Activated CD4-positive, alpha-beta T cell treated with anti-CD3 and anti-CD28 coated beads, Interleukin-2, Interleukin-4, amounts not matched to agents 100 ng/mL and 50 ng/mL, durations not matched to agents 16 hours and 8 hours (primary cell): ENCODE measurements at regions not wholly inside any gene's neighbourhood (a gene's known extent, or its start where the extent isn't known, plus 50 kb on each side); places are given as distances from the start of the nearest gene placed in this dataset.
"Not testable (repeated sequence)": the region's sequence is repeated elsewhere in the genome, so short reads cannot be mapped to it uniquely, and the experiment has no call there.

Experiments
- DNase-seq: peaks from one replicate; pipeline ENCODE4 v3.0.0-alpha.2; 2020; ENCODE audit warnings: low spot score

DNA sequence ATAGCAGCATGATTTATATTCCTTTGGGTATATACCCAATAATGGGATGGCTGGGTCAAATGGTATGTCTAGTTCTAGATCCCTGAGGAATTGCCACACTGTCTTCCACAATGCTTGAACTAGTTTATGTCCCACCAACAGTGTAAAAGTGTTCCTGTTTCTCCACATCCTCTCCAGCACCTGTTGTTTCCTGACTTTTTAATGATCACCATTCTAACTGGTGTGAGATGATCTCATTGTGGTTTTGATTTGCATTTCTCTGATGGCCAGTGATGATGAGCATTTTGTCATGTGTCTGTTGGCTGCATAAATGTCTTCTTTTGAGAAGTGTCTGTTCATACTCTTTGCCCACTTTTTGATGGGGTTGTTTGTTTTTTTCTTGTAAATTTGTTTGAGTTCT is 54.0 kb upstream of the GPR89A start:
- not testable (repeated sequence) for DNase-seq

DNA sequence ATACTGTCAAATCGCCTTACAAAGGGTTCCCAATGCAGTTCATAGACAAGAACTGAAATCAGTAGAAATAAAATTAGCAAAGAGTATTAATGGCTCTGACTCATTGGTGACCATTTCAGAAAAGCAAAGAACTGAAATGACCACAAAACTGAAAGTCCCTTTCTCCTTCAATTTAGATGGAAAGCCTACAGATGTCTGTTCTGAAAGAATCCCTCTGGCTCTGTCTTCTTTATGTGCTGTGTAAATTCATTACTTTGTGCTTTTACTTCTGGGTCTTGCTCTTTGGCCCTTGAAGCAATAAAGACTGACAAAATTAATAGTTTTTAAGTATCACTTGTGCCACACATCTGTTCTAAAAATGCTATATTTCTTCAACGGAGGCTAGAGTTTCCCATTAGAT is 62.7 kb upstream of the GPR89A start:
- no peak for DNase-seq

DNA sequence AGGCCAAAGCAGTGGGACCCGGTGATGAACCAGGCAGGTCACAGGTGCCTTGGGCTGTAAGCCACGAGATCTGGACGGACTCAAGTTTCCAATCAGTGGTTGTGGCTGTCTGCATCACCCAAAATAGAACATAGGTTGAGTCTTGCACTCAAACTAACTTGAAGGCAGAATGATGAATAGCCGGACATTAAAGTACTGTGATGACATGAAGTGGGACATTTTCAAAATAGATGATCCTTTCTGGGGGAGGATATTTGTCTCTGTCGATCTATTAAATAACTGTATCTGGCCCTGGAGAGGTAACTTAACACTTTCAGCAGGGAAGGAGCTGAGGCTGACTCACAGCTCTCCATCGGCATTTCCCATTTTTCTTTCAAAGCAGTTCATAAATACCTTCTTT is 66.1 kb upstream of the GPR89A start:
- not testable (repeated sequence) for DNase-seq

DNA sequence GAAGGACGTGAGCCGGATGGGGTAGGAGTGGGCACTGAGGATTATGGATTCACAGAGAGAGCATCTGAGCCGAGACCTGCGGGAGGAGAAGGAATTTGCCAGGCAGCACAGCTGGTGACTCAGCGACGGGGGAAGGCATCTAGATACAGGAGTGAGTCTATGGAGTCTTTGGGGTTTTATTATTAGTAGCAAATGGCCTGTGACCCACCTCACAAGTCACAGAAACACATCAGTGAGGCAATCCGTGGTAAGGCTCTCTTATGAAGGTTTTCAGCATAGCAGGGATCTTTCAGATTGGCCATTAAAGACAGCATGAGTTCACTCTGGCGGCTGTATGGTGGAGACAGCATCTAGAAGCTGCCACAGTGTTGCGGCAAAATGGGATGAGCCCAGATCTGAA is 66.5 kb upstream of the GPR89A start:
- DNase-seq = not testable (repeated sequence)

DNA sequence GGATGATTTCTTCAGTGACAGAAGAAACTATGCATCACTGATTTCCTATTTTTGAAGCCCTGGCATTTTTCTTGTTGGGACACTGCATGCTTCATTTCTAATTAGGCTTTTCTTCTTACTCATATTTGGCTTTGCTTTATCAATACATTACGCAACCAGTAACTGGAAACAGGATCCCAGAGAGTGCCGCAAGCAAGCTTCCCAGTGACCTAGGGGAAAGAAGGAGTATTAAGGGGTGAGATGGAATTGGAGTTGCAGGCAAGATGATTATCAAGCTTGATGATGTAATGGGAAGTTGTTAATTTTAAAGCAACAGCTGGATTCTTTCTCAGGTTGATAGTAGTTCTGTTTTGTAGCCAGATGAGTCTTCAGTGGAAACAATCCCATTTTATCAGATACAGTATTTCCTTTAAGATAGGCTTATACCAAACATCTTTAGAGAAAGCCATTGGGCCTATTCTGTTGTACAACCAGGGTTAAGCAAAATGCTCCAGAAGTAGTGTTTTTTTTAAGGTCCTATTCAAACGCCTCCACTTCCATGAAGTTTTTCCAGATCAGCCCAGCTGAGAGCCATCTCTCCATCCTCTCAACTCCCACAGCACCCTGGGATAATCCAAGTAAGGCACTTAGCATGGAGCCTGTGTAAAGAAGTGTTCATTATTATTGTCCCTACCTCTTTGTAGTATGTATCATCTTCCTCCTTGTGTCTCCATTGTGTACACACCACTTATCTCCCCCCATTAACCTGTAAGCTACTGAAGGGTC is 69.5 kb upstream of the GPR89A start:
- not testable (repeated sequence) for DNase-seq

DNA sequence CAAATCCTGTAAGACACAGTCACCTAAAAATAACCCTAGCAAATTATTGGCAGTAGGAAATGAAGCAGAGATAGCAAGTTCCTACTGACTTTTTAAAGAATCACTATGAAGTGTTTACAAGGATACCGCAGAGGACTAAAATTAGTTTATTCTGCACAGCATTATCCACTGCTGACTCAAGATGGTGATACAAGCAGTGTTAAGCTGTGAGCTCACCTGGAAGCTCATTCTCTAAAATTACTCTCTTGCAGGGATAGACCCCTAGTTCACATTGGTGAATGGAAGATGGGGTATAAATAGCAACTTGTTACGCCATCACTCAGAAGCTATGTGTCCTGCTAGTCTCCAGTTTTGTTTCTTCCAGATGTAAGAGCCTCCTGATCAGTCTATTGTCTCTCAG is 70.8 kb upstream of the GPR89A start:
- not testable (repeated sequence) for DNase-seq

DNA sequence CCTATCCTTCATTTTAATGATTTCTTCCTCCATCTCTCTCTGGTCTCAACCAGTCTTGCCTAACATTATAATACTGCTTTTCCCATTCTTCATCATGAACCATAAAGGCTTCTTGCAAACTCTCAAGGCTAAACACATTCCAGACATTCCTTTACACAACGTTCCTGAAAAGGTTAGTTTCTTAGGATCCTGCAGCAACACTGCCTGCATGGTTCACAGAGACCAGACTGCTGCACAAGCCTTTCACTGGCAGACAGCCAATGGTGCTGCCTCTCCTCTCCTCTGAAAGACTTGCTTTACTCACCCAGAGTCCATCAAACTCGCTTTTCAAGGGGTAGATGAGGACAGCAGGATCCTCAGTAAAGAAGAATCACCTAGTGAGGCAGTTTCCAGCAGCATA is 72.3 kb upstream of the GPR89A start:
- DNase-seq = not testable (repeated sequence)

DNA sequence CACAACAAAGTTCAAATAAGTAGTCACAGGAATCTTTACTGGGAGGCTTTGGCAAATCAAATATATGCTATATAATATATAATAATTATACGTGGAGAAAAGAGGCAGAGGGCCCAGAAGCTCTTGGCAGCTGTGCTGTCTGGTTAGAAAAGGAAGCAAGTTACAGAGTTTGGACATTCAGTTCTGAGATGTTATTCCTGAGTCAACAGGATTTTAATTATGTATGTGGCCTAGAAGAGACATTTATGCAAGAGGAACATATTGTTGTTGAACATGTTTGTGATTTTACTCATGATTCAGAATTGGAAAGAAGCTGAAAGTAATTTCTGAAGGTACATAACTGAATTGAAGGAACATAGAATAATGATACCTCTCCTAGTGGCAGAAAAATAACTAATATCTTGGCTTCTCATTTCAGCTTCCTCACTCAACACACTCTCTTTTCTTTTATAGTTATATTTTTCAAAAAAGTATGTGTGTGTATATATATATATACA is 79.7 kb upstream of the GPR89A start:
- DNase-seq = not testable (repeated sequence)

DNA sequence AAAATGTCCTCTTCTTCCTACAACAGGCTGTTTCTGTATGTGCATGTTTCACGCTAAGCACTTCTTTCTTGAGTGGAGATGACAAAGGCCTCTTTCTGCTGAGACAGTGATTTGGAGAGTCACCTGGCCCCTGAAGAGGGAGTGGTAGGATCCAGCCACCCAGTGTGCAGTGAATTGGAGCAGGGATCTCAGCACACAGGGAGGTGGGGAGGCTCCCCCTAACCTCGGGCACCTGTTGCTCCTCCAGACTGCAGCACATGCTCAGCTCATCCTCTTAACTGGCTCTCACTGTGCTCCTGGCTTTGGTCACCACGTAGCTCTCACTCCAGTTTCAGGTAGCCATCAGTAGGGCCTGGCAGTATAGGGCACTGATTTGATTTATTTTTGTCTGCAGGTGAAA is 87.6 kb upstream of the GPR89A start:
- DNase-seq = not testable (repeated sequence)

DNA sequence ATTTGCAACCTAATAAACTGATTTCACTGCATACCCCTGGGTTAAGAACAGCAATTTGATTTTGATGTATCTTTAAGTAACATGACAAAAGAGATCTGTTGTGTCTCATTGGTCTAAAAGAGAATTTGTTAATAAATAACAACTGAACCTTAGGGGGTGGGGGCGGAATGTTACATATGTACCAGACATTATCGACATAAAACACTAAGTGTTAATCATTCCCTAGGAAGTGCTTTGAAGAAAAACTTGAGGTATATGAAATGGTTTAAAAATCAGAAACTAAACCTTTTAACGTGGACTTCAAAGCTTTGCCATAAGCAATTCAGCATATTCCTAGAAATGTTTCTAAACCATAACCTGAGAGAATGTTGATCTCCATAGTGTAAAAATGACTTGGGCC is 88.5 kb upstream of the GPR89A start:
- not testable (repeated sequence) for DNase-seq

DNA sequence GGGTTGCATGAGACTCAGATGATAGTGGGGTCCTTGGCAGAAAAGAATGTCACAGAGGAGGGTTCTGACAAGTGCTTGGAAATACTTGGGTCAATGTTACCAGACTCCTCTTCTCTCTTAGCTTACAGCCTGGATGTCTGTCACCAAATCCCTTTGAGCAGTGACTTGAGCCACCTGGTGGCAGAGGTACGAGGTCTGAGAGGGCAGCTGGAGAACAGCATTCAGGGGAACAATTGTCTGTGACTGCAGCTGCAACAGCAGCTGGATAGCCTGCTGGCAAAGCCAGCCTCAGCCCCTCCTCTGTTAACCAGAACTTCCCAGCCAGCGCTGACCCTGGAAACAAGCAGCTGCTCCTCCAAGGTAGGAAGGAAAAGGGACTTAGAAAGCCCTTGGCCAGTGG is 87.6 kb upstream of the NBPF20 start:
- not testable (repeated sequence) for DNase-seq

DNA sequence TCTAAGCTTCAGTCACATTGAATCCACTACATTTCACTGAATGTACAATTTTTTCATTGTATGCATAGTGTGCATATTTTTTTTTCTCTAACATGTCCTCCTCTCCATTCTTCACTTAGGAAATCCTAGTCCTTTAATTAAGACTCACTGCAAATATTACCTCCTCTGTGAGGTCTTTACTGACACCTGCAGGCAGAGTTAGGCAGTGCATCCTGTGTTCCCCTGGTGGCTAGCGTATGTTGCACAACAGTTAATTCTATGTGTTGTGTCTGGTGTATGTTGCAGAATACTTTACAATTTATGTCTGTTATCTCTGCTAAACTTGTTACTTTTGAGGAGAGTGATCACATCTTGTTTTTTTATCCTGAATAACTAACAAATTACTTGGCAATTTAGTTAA is 82.7 kb upstream of the NBPF20 start:
- not testable (repeated sequence) for DNase-seq

DNA sequence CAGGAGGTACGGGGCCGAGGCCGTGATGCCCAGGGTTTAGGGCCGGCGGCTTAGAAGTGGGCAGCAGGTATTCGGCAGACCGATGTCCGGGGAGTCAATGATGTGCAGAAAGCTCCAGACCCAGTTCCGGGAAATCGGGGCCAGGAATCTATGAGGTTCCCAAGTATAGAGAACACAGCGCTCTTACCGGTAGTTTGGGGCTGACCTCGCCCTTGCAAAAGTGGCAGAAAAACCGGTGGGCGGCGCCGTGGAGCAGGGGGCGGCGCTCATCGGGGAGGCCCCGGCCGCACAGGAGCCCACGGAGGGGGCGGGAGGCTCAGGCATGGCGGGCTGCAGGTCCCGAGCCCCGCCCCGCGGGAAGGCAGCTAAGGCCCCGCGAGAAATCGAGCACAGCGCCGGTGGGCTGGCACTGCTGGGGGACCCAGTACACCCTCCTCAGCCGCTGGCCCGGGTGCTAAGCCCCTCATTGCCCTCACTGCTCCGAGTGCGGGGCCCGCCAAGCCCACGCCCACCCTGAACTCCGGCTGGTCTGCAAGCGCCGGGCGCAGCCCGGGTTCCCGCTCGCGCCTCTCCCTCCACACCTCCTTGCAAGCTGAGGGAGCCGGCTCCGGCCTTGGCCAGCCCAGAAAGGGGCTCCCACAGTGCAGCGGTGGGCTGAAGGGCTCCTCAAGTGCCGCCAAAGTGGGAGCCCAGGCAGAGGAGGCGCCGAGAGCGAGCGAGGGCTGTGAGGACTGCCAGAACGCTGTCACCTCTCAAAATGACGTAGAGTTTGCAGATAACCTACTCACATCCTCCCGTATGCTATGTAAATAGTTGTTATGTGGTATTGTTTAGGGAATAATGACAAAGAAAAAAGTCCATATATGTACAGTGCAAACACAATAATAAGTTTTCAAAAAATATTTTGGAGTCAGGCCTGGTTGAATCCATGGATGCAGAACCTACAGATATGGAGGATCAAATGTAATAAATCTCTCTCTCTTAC is 80.6 kb upstream of the NBPF20 start:
- not testable (repeated sequence) for DNase-seq

DNA sequence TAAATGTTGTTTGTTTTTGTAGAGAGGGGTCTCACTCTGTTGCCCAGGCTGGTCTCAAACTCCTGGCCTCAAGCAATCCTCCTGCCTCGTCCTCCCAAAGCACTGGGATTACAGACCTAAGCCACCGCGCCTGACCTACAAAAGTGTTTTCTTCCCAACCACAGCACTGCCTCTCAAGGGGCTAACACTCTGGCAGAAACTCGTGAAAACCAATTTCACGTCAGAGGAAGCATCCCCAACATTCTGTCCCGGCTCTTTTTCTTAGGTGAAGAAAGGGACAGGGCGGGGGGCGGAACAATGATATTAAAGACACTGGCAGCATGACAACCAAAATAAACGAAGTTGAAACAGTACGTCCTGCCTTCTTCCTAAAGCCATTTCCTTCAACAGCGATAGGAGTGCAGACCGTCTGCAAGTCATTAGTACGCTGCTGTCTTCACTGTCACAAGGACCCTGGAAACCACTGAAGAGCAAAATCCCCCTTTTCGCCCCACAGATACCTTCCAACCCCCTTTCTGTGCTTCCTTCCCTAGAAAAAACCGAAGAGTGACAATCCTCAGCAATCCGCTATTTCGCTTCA is 79.5 kb upstream of the NBPF20 start:
- DNase-seq = not testable (repeated sequence)

DNA sequence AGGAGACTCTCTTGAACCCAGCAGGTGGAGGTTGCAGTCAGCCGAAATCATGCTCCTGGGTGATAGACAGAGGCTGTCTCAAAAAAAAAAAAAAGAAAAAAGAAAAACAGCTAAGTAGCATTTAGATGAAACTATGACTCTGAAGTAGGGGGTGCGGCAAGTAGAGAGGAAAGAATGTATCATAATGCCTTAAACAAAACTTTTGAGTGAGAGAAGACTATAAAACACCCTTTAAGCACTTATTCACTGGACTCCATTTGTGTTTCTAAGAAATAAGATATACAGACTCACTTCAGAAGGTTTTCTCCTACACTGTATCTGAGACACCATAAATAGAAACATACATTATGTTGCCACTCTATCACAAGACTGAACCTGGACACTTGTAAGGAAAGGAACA is 78.9 kb upstream of the NBPF20 start:
- DNase-seq = not testable (repeated sequence)

DNA sequence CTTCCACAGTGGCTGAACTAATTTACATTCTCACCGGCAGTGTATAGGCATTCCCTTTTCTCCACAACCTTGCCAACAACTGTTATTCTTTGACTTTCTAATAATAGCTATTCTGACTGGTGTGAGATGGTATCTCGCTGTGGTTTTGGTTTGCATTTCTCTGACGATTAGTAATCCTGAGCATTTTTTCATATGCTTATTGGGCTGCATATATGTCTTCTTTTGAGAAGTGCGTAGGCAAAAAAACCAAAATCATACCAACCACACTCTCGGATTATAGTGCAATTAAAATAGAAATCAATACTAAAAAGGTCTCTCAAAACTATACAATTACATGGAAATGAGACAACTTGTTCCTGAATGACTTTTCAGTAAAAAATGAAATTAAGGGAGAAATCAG is 74.8 kb upstream of the NBPF20 start:
- not testable (repeated sequence) for DNase-seq

DNA sequence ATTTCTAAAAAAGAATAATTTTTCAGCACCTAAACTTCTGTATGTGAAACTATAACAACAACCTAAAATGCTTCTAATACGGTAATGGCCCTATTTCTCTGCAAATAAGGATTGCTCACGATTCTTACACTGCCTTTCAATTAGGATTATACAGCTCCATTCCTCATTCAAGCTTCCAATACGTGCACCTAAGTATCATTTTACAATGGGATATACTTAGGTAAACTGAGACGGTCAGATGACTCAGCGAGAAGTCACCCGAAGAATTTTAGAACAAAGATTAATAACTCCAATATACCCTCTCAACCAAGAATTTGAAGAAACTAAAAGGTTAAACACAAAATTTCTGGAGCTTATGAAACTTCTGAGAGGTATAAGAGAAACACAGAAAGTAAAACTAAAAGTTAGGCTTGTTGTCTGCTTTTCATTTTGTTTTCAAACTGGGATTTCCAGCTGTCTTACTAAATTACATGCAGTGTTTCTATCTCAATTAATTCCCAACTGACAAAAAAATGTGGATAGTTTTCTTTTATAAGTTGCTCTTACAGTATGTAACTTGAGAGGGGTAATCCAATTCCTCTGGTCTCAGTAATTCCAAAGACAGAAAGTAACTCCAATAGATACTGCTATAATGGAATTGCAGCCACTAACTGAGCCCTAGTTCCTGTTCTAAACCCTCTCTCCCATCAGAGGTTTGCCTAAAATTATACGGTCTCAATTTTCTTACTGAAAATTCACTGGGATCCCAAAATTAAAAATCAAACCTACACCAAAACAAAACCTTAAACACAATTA is 69.9 kb upstream of the NBPF20 start:
- DNase-seq = not testable (repeated sequence)

DNA sequence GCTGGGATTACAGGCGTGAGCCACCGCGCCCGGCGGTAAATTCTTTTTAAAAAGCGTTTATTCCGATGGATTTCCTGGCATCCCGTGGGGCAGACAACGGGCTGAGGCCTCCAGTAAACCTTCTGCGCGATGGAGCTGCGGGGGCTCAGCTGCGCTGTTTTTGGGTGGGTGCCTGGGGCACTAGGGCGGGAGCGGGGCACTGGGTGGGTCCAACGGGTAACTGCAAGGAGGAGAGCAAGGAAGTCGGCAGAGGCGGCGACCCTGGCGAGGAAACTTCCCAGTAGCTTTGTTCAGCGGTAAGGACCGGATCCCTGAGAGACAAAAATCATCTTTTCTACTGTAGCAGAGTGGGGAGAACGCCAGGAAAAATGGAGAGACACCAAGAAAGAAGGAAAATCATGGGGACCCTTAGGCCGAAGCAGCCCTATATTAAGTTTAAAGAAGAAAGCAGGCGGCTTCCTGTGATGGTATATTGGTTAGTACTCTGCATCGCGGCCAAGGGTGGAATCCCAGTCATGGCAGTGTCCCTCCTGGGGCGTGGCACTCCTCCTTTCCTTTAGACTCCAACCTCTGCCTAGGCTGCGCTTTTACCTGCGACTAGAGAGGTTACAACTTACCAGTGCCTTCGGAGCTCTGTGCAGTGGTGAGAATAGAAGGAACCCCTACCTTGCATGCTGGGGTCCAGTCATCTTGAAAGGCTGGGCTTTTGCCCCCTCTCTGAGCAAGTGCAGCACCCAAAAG is 63.0 kb upstream of the NBPF20 start:
- not testable (repeated sequence) for DNase-seq

DNA sequence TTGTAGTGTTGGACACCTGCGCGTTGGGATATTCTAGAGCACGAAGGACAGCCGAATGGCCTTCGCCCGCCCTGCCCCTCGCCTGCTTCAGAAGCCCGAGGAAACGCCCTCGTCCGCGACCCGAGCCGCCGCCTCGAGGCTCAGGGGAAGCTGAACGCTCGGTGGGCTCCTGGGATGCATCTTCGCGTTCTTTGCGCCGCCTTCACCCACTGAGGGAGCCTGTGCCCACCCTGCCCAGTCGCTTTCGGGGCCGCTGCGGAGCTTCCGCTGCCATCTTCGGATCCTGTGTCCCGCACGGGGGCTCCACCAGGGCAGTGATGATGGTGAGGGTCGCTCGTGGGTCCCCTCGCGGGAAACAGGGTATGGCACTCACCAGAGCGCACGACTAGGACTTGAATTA is 61.8 kb upstream of the NBPF20 start:
- not testable (repeated sequence) for DNase-seq

DNA sequence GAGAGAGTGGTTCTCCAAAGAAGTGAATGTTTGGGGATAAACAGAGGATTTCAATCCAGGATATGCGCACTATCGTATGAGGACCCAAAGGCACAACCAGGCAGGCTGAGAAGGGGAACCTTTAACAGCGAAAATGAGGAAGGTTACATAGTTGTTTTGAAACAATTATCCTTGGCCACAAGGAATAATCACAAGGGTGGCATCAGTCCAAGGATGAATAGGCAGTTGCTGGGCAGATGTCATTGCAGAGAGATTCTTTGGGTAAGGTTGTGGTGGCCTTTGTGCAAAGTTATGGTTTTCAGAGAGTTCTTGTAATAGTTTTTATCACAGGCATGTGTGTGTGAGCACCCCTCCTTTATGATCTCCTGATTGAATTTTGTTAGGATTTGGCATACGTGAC is 58.9 kb upstream of the NBPF20 start:
- not testable (repeated sequence) for DNase-seq
